Sciatic nerve (tissue), 2 donors: ENCODE measurements at regions not wholly inside any gene's neighbourhood (a gene's known extent, or its start where the extent isn't known, plus 50 kb on each side); places are given as distances from the start of the nearest gene placed in this dataset.

Experiments used
- ATAC-seq: fragments of 200-7000 bp; cut with Tn5 transposase; one replicate; pipeline ENCODE4 v1.9.1; 2020; ENCODE audit warnings: mild to moderate bottlenecking, moderate library complexity
- DNase-seq: peaks from one replicate; pipeline ENCODE4 v3.0.0-alpha.2; 2020; ENCODE audit warnings: low spot score
- intact Hi-C: fragments of 100-400 bp; cut with DNase I; formaldehyde crosslinking; loops from one replicate; pipeline ENCODE4 v1.14.2; 2022
- donor health status: DM: no; HTN: no; CAD: no.
- donor health status: DM: no; HTN: no; CAD: no.

DNA sequence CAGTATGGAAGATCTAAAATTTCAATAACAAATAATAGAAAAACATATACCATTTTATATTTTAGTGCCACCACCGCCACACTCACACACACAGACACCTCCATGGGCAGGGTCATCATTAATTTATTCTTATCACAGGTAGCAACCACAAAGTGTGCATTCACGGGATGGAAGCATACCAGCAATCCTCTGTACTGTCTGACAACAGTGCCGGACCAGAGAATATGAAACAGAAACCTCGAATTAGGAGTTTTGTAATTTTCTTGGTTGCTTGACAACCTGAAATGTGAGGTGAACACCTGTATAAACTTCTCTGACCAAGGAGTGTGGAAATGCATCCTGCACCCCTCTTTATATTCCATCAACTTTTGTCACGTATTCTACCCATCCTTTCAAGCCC lies 213.9 kb upstream of the KCNIP4 start:
- ATAC-seq (no peak), DNase-seq (no peak)
- intact Hi-C loops = no loop called here

DNA sequence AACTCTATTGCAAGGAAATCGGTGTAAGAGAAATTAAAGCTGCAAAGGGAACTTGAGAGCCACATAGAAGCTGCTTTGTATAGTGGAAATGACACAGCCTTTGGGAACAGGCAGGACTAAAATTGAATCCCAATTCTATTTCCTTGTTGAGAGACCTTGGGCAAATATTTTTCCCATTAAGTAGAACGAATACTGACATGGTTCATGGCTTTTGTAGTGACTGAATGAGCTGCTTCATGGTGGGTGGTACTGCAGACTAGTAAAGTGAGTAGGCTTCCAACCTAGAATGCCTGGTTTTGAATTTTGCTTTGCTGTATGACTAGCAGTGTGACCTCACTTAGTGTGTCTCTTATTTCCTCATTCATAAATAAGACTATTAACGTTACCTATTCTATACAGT lies 182.2 kb upstream of the KCNIP4 start:
- ATAC-seq (no peak), DNase-seq (no peak)
- intact Hi-C loops = no loop called here

DNA sequence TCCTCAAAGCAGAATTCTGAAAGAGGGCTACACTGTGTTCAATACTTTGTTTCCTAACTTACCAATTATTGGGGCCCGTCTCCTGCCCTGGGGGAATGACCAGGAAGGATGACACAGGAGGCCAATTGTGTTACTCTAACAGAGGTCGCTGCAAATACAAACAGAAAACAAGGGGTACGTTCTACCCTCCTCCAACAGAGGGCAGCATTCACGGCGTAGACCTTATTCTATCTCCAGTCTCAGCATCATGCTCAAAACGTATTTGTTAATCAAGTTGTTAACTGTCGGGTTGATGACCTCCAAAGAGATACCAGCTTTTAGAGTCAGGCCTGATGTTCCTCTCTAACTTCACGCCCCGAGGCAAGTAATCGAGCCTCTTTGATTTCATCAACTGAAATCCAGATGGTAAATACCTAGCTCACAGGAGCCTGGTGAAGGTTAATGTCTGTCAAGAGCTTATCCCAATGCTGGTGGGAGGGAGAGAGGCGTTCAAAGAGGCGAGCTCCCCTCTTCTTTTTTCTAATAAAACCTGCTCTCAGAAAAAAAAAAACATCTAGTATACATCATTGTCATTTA lies 181.0 kb upstream of the KCNIP4 start:
- intact Hi-C loops = no loop called here
- ATAC-seq (no peak), DNase-seq (no peak)

DNA sequence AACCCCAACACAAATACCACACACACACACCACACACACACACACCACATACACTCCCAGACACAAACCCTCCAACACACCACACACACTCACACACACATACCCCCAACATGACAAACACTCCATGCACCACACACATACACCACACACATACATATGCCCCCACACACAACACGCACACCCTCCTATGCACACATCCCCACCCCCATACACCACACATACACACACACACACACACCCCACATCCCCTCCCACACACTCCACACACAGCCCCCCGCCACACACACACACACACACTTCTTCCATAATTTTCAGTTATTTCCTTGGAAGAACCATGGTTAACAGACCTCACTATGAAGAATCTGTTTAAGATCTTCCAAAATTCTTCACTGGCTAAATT lies 173.5 kb upstream of the KCNIP4 start:
- intact Hi-C loops = no loop called here
- DNase-seq = no peak
- no peak for ATAC-seq

DNA sequence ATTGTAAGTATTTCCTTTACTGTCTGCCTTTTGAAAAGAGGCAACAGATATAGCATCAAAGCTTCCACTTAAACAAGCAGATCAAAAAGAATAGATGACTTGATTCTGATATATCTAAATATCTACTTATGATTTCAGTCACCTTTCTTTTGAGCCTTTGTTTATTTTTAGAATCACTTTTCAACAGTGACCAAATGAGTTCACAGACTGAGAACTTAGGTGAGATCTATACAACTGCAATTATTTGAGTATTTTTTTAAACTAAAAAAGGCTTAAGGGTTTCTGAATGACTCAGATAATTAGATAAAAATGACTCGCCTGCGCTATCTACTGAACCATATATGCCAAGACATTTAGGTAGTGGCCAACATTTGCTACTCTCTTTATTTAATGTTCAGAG lies 166.7 kb upstream of the KCNIP4 start:
- intact Hi-C loops = no loop called here
- ATAC-seq (no peak), DNase-seq (no peak)

DNA sequence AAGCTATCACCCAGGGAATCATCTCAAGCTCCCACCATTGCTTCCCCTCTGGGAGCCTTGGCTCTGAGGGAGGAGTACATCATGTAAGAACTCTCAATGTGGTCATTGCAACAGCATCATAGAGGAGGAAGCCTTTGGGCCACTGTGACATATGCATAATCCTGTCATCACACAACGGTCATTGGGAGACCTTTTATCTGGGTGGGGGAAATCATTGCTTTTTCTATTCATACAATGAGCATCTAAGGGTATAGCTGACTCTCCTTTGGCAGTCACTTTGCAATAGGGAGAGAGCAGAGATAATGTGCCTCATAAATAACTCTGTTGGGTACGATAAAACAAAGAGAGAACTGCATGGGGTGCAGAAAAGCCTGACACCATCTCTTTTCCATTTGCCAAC lies 155.2 kb upstream of the KCNIP4 start:
- DNase-seq (no peak), ATAC-seq (no peak)
- intact Hi-C loops = no loop called here

DNA sequence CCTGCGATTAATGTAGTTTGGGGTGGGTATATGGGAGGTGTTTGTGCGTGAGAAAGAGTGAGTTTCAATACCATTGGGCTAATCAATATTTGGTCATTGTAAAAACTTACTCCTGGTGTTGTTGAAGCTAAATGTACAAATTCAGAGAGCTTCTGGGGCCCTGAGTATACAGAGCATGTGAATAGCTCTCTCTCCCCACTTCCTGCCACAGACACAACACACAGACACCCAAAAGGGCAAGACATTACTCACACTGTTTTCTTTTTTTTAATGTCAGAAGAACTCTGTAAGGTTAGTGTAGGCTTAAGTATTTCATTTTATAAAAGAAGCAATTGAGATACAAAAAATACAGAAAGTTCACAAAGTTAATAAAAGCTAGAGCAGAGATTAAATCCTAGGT lies 151.3 kb upstream of the KCNIP4 start:
- ATAC-seq = no peak
- DNase-seq = no peak
- intact Hi-C loops = loop anchor here (10.0 kb wide), 1 partner anchor 1585 kb away; no protein-coding TSS in a partner anchor

DNA sequence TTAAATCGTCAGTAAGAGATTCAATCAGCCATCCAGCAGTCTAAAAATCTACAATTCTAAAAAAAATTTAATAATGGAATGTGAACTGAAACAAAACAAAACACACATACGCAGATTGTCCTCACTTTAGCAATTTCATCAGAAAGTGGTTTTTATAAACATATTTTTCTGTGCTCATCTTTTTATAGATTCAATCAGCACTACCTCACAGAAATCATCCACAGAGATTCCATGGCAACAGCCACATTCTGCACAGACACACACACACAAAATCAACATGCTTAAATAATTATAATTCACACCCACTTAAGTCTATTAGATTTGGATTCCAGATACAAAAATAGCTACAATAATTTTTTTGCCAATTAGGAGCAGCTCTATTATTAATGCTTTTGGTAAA lies 149.0 kb upstream of the KCNIP4 start:
- ATAC-seq = no peak
- intact Hi-C loops = loop anchor here (10.0 kb wide), 1 partner anchor 1587 kb away; no protein-coding TSS in a partner anchor
- no peak for DNase-seq

DNA sequence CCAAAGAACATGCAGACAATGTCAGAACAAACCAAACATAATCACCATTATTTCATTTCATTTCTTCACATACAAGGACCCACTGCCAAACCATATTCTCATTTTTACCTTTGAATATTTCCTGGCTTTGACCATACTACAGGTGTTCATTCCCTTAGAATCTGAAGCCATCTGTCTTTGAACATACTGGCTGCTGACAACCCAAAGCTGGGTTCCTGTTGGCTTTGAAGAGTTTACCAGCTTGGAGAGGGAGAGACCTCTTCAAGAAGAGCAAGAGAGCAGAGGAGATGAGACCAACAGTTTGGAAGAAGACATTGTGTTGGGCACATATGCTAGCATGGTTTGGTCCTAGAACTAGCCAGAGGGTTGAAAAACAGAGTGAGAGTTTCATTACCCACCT lies 145.6 kb upstream of the KCNIP4 start:
- intact Hi-C loops = loop anchor here (10.0 kb wide), 1 partner anchor 1591 kb away; no protein-coding TSS in a partner anchor
- DNase-seq (no peak), ATAC-seq (no peak)

DNA sequence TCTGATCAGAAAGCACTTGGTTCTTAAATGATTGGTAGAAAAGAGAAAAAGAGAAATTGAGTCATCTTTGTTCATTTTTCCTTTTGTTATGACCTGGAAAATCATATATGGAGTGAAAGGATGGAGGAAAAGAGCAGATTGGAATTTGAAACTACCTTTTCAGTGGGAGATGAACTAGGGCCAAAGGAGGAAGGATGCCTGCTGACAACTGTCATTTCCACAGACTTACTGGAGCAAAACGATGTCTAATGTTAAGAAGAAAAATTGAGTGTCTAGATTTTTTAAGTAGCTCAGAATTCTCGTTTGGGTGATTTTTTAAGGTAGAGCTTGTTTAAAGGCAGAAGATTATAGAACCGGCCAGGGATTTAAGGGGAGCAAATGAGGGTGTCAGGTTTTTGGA lies 144.6 kb upstream of the KCNIP4 start:
- DNase-seq = no peak
- ATAC-seq = no peak
- intact Hi-C loops = loop anchor here (10.0 kb wide), 1 partner anchor 1592 kb away; no protein-coding TSS in a partner anchor

DNA sequence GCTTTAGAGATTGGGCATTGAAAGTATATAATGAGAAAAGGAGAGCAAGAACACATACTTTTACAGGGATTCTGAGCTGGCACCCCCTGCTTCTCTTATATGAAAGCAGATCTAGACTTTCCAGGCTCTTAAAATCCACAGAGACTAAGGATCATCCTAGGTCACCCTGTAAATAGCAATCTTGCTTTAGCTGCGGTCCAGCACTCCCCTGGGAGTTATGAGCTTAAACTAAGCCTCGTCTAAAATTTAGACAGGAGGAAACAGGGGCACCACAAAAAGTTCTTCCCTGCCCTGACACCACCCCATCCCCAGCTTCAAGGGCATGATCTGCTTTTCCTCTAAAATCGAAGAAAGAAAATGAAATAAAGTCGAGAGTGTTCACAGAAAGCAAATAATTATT lies 143.3 kb upstream of the KCNIP4 start:
- intact Hi-C loops = loop anchor here (10.0 kb wide), 1 partner anchor 1593 kb away; no protein-coding TSS in a partner anchor
- DNase-seq (no peak), ATAC-seq (no peak)

DNA sequence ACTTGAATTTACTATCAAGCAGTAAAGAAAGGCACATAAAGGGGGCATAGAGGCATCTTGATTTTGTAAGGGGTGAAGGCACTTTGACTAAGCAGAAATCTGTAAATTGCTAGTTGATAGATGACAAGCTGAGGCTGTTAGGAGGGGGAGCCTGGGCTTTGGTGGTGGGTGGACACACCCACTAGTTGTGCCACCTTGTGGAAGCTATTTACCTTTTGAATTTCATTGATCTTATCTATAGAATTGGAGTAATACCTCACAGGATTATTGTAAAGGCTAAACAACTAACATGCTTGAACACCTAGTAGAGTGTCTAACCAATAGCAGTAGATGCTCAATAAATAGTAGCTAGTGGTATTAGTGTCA lies 142.8 kb upstream of the KCNIP4 start:
- DNase-seq = no peak
- intact Hi-C loops = loop anchor here (10.0 kb wide), 1 partner anchor 1593 kb away; no protein-coding TSS in a partner anchor
- ATAC-seq = no peak

DNA sequence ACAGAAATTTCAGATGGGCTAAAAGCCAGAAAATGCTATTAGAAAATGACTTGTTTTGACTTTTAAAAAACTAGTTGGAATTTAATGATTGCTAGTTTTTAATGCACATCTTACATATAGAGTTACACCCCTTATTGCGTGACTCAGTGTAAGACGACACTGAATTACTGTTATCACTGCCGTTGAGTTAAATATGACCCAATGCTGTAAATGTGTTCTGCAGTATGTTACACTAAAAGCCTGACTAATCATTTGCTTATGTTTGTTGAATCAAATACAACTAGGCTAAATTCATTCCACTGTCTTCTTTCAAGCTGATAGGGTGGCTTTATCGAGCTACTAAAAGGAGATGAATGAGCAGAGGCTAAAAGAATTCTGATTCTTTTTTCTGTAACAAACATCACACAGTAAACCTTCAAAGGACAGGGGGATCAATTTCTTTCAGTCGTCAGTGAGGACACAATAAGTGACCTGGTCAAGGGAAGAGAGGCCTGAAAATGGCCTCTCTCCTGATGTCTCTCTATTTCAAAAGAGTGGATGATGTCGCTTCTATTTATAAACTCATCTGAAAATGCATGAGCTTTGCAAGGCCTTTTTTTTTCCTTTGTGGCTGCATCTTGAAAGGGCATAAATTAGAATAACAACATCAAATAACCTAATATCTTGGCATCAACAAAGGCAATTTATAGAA lies 142.2 kb upstream of the KCNIP4 start:
- DNase-seq (no peak), ATAC-seq (no peak)
- intact Hi-C loops = loop anchor here (10.0 kb wide), 1 partner anchor 1594 kb away; no protein-coding TSS in a partner anchor

DNA sequence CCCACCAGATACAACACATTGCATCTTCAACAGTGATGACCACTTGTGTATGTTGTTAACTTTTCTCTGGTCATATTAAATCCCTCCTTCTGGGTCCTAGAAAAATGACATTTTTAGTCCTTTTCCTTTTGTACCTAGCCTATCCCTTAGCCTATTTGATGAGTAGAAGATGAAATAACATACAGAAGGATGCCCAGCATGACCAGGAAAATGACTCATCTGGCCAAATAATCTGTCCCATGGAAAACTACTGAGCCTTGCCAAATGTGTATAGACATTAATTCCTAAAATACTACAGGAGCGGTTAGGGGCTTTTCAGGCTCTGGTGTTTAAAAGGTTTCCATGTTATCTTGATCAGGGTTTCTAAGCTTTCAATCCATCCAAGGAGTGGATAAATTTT lies 129.0 kb upstream of the KCNIP4 start:
- no peak for DNase-seq
- ATAC-seq = no peak
- intact Hi-C loops = no loop called here

DNA sequence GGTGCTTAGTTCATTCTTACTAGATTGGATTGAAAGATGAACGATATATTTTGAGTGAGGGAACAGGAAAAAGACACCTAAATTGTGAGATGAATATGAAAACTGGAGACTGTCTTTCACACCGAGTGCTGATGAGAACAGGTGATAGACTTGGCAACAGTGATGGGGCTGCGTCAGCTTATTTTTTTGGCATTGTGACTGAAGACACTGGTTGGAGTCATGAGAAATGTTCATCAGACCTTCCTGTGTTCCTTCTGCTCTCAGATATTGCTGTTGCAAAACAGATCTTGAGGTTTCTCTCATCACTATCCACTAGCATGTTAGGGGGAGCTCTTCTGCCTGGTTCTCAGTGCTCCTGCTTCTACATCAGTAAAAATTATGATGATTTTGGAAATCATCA lies 124.2 kb upstream of the KCNIP4 start:
- intact Hi-C loops = no loop called here
- ATAC-seq (no peak), DNase-seq (no peak)

DNA sequence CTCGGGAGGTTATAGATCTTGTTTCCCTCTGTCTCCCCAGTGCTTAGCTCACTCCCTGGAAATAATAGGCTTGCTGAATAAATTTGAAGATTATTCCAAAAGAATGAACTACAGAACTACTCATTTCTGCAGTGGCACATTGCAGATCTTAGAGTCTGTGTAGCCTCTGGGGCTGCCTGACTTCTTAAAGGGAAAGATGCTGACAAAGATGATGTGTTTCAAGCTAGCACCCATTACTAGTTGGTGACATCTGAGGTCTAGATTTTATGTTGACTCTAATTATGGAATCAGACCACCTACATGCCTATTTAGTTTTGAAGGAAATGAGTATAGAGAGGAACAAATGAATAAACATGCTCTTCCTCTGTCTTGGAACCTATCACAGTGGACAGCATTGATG lies 123.7 kb upstream of the KCNIP4 start:
- DNase-seq = no peak
- intact Hi-C loops = no loop called here
- no peak for ATAC-seq

DNA sequence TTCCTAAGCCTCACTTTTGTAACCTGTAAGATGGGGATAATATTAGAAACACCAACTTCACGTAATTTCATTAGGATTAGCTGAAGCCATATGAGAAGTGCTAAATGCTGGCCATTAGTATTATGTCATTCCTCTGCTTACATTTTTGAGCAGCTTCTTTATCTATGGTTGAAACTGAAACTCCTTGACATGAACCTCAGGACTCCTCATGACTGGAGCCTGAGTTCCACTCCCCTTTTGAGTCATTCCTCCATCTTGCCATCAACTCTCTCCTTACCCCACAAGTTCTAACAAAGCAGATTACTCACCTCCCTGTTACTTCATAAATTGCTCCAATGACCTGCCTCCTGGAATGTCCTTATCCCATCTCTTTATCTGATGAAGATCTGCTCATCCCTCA lies 123.2 kb upstream of the KCNIP4 start:
- intact Hi-C loops = no loop called here
- no peak for DNase-seq
- no peak for ATAC-seq

DNA sequence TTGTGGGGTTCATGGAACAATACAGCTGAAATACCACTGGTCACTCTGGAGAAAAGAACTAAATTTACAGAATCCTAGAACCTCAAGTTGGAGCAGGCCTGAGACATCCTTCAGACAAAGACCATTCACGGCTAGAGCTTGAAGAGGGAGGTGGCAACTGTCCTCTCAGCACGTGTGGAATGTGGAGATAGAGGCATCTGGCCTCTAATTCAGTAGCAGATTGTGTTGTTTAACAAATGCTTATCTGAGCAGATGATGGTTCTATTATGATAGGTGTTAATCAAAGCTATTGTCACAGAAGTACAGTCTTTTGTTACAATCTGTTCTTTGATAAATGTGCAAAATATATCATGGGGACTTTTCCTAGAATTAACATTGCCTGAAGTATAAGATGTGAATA lies 121.7 kb upstream of the KCNIP4 start:
- DNase-seq (no peak), ATAC-seq (no peak)
- intact Hi-C loops = no loop called here

DNA sequence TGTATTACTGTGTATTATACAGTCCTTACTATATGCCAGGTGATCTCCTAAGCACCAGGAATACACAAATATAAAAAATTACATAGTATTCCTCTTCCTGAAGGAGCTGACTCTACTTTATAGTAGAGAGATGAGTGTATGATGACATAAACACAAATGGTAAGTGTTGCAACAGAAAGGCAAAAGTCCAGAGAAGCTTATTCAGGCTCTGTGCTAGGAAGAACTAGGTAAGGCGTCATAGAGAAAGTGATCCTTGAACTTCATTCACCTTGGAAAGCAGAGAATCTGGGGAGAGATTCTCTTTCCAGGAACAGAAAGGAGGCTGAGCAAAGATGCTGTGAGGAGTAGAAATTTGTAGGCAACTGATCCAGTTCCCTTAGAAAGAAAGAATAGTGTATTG lies 115.0 kb upstream of the KCNIP4 start:
- ATAC-seq = no peak
- intact Hi-C loops = no loop called here
- DNase-seq = no peak

DNA sequence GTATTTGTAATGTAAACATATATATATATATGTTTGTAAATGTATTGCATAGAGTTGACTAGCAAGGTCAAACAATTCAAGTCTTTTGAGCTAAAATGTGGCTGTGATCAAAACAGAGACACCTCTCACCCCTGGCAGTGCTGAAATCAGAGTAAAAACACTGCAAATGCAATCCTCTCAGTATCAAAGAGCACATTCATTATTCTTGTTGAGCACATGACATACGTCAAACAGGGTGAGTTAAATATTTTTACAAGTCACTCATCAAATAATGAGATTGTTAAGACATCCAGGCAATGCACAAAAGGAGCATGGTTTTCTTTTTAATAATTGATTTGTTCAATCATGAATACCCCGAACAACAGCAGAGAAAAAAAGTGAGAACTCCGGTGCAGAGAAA lies 114.1 kb upstream of the KCNIP4 start:
- DNase-seq = no peak
- intact Hi-C loops = no loop called here
- ATAC-seq = no peak

DNA sequence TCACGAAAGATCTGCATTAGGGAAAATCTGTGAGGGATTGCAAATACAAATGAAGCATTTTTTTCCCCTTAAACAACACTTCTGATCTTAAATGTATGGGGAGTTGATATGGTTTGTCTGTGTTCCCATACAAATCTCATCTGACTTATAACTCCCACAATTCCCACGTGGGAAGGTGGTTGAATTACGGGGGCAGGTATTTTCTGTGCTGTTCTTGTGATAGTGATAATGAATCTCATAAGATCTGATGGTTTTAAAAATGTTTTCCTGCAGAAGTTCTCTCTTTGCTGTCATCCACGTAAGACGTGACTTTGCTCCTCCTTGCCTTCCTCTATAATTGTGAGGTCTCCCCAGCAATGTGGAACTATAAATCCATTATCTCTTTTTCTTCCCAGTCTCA lies 107.4 kb upstream of the KCNIP4 start:
- ATAC-seq (no peak), DNase-seq (no peak)
- intact Hi-C loops = loop anchor here (2.0 kb wide), 1 partner anchor 681 kb away; no protein-coding TSS in a partner anchor
